ENCODE measurements at regions not wholly inside any gene's neighbourhood (a gene's known extent, or its start where the extent isn't known, plus 50 kb on each side); places are given as distances from the start of the nearest gene placed in this dataset.
A peak's percentile ranks its signal among the peaks of the same experiment; 100 is the strongest.

DNA sequence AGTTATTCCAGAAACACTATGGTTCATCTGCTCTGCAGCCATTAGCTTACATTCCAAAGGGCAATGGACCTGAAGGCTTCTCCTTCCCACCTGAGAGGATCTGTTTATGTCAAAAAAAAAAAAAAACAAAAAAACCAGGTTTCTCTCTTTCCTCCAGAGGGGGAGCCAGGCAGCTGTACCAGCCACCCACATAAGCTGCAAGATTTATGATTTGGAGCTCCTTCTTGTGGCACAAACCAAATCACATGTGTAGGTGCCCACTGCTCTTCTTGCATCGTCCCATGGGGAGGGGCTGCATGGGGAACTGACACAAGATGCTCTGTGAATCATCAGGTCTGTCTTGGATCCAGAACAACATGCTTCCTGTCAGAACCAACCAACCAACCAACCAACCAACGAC is 231.6 kb upstream of the IGFBP3 start:
- no peak for TF ChIP-seq POLR2A (IDR thresholded peaks at IDR 0.05; ENCODE audit: borderline replicate concordance, extremely low read depth, insufficient read depth, insufficient read length)
- TF ChIP-seq, protein P1, sequence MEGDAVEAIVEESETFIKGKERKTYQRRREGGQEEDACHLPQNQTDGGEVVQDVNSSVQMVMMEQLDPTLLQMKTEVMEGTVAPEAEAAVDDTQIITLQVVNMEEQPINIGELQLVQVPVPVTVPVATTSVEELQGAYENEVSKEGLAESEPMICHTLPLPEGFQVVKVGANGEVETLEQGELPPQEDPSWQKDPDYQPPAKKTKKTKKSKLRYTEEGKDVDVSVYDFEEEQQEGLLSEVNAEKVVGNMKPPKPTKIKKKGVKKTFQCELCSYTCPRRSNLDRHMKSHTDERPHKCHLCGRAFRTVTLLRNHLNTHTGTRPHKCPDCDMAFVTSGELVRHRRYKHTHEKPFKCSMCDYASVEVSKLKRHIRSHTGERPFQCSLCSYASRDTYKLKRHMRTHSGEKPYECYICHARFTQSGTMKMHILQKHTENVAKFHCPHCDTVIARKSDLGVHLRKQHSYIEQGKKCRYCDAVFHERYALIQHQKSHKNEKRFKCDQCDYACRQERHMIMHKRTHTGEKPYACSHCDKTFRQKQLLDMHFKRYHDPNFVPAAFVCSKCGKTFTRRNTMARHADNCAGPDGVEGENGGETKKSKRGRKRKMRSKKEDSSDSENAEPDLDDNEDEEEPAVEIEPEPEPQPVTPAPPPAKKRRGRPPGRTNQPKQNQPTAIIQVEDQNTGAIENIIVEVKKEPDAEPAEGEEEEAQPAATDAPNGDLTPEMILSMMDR (IDR thresholded peaks at IDR 0.05 in 2 of 3, conservative IDR thresholded peaks at IDR 0.05 in 1 of 3; ENCODE audit: borderline replicate concordance in 1 of 3, insufficient read depth in 1 of 3, low read depth in 2 of 3, low read length in 2 of 3) = peak; percentile 22 to 46 (median 30); a peak in 3 of 6 replicates
- no peak for TF ChIP-seq POLR2AphosphoS5 (IDR thresholded peaks at IDR 0.05; ENCODE audit: low read depth, low read length)
- TF ChIP-seq, protein P2, sequence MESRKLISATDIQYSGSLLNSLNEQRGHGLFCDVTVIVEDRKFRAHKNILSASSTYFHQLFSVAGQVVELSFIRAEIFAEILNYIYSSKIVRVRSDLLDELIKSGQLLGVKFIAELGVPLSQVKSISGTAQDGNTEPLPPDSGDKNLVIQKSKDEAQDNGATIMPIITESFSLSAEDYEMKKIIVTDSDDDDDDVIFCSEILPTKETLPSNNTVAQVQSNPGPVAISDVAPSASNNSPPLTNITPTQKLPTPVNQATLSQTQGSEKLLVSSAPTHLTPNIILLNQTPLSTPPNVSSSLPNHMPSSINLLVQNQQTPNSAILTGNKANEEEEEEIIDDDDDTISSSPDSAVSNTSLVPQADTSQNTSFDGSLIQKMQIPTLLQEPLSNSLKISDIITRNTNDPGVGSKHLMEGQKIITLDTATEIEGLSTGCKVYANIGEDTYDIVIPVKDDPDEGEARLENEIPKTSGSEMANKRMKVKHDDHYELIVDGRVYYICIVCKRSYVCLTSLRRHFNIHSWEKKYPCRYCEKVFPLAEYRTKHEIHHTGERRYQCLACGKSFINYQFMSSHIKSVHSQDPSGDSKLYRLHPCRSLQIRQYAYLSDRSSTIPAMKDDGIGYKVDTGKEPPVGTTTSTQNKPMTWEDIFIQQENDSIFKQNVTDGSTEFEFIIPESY (IDR thresholded peaks at IDR 0.05; ENCODE audit: extremely low read depth, insufficient replicate concordance, low read length) = no peak
- no peak for TF ChIP-seq ZNF274 (IDR thresholded peaks at IDR 0.05; ENCODE audit: low read depth, low read length)
- TF ChIP-seq, protein P3, sequence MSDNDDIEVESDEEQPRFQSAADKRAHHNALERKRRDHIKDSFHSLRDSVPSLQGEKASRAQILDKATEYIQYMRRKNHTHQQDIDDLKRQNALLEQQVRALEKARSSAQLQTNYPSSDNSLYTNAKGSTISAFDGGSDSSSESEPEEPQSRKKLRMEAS (IDR thresholded peaks at IDR 0.05) = no peak
- TF ChIP-seq, protein P4, sequence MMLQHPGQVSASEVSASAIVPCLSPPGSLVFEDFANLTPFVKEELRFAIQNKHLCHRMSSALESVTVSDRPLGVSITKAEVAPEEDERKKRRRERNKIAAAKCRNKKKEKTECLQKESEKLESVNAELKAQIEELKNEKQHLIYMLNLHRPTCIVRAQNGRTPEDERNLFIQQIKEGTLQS (IDR thresholded peaks at IDR 0.05) = no peak
- no peak for TF ChIP-seq SIN3A (IDR thresholded peaks at IDR 0.05; ENCODE audit: low read depth)
- no peak for TF ChIP-seq JUND (IDR thresholded peaks at IDR 0.05)
- TF ChIP-seq ZFX (IDR thresholded peaks at IDR 0.05) = no peak
- TF ChIP-seq, protein P5, sequence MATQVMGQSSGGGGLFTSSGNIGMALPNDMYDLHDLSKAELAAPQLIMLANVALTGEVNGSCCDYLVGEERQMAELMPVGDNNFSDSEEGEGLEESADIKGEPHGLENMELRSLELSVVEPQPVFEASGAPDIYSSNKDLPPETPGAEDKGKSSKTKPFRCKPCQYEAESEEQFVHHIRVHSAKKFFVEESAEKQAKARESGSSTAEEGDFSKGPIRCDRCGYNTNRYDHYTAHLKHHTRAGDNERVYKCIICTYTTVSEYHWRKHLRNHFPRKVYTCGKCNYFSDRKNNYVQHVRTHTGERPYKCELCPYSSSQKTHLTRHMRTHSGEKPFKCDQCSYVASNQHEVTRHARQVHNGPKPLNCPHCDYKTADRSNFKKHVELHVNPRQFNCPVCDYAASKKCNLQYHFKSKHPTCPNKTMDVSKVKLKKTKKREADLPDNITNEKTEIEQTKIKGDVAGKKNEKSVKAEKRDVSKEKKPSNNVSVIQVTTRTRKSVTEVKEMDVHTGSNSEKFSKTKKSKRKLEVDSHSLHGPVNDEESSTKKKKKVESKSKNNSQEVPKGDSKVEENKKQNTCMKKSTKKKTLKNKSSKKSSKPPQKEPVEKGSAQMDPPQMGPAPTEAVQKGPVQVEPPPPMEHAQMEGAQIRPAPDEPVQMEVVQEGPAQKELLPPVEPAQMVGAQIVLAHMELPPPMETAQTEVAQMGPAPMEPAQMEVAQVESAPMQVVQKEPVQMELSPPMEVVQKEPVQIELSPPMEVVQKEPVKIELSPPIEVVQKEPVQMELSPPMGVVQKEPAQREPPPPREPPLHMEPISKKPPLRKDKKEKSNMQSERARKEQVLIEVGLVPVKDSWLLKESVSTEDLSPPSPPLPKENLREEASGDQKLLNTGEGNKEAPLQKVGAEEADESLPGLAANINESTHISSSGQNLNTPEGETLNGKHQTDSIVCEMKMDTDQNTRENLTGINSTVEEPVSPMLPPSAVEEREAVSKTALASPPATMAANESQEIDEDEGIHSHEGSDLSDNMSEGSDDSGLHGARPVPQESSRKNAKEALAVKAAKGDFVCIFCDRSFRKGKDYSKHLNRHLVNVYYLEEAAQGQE (IDR thresholded peaks at IDR 0.05; ENCODE audit: low read depth) = no peak
- peak; percentile 33; the same call in 1 of the 2 replicates for TF ChIP-seq RAD21 (IDR thresholded peaks at IDR 0.05; ENCODE audit: low read depth)
- TF ChIP-seq EZH2 (IDR thresholded peaks at IDR 0.05) = no peak
